GM19463 (cell line): ENCODE measurements at regions not wholly inside any gene's neighbourhood (a gene's known extent, or its start where the extent isn't known, plus 50 kb on each side); places are given as distances from the start of the nearest gene placed in this dataset.

Experiments
- ATAC-seq: cut with Tn5 transposase; IDR thresholded peaks from one replicate; pipeline ENCODE4 v1.9.1; 2021; ENCODE audit warnings: mild to moderate bottlenecking, moderate library complexity; ENCODE audit not compliant: unreplicated experiment

DNA sequence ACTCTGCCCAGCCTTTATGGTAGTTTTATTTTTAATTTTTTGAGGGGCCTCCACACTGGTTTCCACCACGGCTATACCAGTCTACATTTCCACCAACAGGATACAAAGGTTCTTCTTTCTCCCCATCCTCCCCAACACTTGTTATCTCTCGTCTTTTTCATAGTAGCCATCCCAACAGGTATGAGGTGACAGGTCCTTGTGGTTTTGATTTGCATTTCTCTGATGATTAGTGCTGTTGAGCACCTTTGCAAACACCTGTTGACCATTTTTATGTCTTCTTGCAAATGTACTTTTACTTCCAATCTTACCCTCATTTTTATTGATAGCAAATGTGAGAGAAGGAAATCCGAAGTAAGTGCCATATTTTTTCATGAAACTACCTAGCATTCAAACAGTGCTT is 195.4 kb upstream of the PREP start:
- no peak for ATAC-seq

DNA sequence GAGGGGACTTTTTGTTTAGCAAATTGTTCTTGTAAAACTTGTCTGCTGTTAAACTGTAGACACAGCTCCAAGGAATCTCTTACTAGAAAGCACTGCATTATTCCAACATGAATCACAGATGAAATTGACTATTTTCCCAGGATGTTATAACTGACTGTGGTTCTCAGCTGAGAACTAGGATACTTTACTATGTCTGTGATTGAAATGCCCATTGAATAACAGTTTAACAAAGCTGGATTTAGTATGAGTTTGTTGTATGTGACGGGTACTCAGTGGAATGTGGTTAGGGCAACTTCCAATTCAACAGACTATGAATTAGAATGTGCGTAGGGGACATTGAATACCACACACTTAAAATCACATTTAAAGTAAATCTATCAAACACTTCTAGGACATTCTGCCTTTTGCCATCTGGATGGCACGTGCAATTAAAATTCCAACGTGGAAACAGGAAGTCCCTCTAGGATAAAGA is 193.4 kb upstream of the PREP start:
- ATAC-seq, result no peak

DNA sequence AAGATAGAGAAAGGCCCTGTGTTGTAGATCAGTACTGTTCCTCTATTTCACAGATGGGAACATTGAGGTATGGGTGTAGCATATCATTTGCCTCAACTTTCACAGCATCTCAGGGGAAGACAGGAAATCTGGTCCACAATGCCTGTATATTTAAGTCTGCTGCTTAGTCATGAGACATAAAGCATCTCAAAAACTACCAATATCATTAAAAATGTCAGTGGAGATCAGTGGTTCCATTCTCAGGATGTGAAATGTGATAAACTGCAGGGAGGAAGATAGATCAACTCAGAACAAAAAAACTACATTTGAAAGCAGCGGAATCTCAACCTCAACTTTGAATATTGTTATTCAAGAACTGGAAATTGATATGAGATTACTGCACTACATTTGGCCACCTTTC is 192.9 kb upstream of the PREP start:
- ATAC-seq, result no peak

DNA sequence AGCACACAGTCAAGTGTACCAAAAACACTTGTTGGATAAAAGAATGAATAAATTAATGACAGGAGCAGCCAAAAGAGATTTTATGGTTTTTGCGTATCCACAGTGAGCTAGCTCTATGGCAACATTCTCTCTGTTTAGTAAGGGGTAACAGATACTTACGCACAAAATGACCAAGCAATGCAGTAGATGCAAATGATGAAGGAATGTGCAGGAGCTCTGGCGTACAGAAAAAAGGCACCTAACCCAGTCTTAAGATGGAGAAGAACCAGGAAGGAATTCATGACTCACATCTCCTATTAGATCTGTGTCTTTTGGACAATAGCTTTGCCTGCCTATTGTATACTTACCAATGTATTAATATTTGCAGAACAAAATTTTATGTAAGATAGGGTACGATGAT is 191.9 kb upstream of the PREP start:
- ATAC-seq, result no peak

DNA sequence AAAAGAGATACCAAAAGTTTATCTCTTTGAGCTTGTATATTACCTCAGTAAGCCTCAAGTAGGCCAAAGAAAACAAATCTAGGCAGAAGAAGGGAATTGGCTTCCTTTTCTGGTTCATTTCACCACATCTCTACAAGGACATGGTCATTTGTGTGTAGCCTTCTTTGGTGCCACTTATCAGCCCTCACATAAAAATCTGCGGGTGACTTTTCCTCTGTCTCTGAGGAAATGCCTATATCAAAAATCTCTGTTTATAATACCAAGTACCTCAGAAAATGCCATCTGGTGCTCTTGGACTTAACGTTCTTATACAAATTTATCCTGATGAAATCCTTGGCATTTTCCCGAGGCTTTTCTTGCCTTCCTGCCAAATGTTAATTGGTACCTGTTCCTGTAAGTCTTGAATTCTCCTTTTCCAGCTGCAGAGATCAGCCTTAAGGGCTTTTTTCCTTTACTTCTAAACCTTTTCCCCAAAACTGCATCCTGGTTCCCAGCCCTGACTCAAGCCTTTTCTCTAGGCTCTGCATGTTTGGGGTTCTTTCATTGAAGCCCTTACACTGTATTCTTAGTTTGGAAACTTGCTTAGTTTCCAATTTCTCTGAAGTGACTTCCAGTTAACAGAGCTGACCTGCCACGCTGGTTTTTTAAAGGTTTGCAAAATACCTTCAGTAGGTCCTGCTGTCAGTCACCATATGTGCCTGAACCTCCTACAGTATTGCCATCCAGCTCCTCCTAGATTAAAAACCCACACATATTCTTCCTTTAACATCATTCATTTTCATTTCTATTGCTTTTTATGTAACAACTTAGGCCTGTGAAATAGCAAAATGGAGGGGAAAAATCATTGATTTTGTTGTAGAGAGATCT is 191.2 kb upstream of the PREP start:
- no peak for ATAC-seq

DNA sequence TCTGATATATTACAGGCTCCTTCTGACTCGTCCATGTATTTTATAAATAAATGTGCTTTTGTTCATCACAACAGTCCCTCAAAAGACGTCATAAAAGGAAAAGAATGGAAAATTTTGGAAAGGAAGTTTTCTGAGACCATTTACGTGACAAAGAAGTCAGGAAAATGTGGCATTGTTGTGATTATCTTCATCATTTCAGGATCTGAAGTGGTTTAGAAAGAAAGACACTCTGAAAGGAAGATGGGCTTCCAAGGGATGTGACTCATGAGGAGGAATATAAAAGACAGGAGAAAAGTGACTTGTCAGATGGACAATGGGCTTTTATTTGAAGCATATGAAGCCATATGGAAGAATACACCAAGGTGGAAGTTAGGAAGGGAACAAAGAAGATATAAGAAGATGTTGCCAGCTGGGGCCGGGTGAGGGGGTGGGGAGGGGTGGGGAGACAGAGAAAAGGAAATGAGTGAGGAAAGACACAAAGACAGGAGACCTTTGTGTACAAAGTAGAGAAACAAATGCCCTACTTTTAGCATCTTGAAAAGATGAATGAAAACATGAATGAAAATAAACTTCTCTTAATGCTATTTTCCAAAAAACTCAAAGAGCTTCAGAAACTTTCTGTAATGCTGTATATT is 190.3 kb upstream of the PREP start:
- no peak for ATAC-seq

DNA sequence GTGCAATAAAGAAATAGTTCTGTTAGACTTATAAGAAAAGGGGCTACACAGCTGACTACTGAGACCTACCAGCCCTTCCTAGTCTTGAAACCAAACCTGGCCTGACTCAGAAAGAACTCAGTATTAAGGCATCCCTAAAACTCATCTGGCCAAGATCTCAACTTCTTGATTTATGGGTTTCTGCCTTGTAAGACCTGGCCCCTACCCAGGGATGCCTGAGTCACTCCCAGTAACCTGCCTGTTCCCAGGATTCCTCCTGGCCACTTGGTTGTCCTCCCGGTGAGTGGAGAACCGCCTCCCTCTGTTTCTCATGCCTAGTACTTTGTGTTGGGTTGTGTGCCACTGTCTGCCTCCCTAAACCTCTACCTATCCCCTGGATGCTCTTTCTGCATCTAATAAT is 189.4 kb upstream of the PREP start:
- ATAC-seq, result no peak

DNA sequence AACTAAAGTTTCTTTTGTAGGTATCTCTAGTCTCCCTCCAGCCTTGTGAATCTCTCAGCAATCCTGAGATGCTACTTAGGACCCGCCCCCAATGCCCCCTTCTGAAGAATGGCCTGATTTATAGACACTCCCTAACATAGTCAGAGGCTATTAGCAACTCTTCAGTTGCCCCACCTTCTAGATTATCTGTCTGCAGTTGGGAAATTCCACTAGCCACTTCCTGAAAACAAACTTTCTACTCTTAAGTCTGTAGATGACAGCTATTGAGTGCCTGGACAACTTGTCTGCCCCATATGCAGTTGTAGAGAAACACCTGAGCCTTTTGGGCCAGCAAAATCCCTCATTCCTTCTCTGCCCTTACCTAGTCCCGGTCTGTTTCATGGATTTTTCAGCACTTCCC is 188.2 kb upstream of the PREP start:
- ATAC-seq, result peak; percentile 97

DNA sequence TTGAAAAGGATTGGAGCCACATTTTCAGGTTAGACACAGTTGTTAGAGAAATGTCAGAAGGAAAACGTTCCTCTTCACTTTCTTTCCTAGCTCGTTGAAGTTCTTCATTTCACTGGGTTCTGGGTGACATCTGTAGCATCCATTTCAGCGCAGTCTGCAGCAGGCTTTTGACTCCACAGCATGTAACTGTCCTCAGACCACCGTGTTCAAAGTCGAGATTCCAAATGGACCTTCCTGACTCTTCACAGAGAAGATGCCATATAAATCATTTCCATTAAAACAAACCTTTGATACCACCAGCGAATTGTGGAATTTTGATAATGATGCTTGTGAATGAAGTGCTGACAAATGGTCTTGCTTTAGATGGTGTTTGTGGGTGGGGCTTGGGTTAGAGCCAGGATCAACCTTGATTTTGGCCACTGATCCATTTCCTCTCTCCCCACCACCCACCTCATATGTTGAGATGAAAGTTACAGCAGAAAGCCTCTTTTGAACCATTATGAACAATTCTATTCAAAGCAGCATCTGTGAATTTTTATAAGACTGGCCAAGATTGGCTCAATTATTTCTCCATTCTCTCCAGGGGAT is 185.3 kb upstream of the PREP start:
- ATAC-seq, result no peak

DNA sequence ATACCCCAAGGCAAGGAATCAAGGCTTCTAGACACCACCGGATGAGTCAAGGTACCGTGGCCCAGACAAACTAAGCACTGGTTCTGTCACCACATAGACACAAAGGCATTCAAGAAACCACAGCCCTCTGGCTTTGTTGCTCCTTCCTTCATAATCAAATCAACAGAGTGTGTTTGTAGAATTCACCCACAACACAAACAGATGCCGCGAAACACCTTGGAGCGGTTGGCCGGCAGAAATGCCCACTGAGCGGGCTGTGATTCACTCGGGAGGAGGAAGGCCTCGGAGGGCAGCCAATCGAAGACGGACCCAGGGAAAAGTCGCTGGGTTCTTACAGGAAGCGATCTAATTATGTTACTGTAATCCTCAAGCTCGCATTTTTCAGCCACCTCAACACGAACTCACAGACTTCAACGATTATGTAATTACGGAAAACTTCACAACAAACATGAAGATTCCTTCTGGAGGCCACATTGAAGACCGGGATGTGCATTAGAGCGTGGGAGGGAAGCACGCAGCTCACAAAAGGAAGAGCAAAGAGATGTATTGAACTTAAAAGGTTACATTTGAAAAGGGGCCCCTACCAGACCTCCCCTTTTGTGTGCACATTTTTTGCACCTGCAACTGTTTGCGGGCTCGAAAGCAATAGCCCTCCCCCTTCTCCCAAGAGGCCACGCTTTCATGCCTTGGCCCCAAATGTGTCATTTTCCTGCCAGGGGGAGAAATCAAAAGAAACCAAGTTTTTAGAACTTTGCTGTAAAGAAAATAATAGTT is 184.7 kb upstream of the PREP start:
- no peak for ATAC-seq

DNA sequence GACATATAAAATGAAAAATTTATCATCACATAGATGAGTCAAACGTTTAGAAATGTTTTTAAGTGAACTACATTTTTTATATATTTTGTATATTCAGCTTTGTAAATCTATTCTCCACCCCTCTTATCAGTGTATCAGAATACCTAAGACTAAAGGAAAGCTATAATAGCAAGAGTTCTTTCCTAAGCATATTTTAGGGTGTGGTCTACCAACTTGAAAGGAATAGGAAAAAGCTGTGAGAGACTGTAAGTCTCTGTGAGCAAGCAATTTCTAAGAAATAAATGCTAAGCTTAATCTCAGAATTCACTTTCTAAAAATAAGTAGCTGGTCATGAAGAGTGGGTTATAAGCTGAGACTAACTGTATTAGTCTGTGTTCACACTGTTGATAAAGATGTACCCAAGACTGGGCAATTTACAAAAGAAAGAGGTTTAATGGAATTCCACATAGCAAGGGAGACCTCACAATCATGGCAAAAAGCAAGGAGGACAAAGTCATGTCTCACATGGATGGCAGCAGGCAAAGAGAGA is 175.4 kb upstream of the PREP start:
- ATAC-seq, result no peak

DNA sequence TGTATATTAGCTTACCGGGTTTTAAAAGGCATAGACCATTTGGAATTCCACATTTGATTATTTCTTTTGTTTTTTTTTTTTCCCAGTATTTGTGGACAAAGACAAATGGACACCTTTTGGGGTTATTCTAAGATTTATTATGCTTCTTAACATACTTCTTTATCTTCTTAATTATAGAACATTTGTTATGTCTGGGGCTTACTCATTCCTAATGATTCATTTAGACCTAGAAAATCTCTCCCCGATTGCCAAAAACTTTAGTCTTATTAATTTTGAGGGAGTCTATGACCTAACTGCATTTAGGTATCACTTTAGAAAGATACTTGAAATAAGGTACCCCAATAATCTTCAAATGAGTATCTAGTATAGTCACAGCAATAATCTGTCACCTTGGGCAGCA is 170.7 kb upstream of the PREP start:
- ATAC-seq, result no peak

DNA sequence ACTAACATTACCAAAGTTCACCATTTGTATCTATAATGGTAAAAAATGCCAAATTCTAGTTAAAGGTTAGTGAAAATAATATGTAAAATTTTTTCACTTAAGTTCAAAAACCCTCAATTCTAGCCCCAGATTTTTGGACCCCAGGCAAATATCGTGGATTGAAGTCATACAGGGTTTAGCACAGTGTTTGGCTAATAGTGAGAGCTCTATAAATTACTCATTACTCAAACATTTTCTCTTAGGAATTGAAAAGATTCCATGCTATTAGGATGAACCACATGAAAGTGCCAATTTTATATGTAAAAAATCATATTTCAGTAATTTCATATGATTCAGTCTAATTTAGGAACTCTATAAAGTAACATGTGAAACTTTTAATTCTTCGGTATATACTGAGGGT is 170.3 kb upstream of the PREP start:
- ATAC-seq, result no peak

DNA sequence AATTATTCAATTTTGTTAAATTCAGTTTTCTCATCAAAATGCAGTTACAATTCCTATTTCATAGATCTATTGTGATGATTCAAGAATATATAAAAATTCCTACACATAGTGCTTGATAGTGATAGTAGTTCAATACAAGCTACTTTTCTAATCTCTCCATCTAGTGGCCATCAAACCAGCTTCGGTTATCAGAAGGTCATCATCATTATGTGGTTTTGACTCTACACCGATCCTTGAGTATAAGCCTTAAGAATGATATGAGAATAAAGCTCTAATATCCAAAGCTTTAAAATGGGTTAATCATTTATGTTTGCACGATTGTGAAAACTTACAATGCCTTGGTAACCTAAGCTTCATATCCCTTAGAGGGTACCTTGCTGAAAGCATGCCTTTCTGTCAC is 167.5 kb upstream of the PREP start:
- ATAC-seq, result no peak

DNA sequence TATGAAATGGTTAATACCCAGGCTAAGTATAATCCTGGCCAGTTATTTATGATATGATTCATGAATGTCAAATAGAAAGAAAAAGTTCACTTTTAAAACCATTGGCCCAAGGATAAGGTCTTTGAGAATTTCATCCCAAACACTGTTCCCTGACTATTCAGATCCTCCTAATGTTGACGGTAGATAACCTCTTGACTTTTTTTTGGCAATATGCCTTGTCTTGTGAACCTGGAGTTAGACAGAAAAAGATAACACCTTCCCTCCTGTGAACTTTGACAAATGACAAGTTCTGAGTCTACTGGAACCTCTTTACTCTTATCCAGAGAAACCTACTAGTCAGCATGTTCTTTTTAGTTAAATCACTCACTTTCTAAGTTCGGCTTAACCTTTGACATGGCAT is 166.8 kb upstream of the PREP start:
- no peak for ATAC-seq

DNA sequence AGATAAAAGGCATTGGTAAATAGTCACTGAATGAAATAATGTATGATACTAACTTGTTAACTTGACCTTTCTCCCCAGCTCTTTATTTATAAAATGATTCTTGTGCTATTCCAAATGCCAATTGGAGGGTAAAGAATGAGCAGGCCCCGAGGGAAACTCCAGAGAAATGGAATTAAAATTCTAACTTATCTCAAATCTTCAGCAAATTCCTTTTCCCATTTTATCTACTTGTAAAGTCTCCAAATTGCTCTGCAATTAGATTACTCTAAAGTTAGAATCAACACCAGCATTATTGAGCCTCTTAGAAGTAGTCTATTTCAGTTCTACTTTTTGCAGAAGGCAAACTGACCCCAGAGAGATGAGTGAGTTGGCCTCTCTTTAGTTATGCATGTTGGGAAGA is 165.9 kb upstream of the PREP start:
- ATAC-seq, result no peak

DNA sequence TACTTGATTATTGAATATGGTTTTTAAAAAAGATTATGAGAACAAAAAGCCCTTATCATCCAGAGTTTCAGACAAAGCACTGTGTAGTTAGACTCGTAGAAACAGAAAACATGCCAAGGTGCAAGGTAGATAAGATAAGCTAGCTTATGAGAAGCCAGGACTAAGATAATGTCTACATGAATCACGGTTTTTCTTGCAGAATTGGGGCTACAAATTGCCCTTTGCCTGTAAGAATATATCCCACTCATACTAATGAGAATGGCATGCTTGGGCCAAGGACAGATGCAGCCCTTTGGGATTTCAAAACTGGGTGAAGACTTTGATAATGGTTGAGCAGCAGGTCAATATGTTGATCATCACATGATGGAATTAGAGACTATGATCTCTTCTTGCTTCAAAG is 165.3 kb upstream of the PREP start:
- ATAC-seq, result no peak

DNA sequence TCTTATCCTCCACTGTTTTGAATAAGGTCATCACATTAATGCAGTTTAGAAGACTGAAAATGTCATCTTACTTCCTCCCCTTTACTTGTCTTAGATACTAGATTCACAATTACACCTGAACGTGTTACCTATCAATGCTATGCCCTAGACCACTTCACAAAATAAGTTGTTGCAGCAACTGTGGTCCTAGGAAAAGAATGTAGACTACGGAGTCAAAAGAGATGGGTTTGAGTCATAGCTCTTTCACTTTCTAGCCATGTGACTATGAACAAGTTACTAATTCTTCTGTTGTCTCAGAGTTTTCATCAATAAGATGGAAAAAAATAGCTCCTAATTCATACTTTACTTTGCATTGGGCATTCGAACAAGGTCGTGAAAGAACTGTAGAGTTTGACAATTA is 164.3 kb upstream of the PREP start:
- no peak for ATAC-seq

DNA sequence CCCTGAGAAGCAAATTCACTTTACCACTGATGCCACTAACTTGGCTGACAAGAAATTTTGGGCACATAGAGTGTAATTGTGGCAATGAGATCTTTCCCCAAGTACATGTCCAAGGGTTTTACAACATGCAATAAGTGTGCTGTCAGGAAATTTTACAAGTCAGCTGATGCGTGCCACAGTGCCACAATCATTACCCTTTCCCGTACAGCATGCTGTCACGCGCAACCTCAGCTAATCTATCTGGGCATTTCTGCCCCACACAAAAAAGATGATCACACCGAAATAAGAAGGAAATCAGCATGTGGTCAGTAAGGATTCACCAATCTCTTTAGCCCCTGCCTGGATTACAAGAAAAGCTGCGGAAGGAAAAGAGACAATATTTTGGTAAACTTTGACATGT is 163.6 kb upstream of the PREP start:
- no peak for ATAC-seq

DNA sequence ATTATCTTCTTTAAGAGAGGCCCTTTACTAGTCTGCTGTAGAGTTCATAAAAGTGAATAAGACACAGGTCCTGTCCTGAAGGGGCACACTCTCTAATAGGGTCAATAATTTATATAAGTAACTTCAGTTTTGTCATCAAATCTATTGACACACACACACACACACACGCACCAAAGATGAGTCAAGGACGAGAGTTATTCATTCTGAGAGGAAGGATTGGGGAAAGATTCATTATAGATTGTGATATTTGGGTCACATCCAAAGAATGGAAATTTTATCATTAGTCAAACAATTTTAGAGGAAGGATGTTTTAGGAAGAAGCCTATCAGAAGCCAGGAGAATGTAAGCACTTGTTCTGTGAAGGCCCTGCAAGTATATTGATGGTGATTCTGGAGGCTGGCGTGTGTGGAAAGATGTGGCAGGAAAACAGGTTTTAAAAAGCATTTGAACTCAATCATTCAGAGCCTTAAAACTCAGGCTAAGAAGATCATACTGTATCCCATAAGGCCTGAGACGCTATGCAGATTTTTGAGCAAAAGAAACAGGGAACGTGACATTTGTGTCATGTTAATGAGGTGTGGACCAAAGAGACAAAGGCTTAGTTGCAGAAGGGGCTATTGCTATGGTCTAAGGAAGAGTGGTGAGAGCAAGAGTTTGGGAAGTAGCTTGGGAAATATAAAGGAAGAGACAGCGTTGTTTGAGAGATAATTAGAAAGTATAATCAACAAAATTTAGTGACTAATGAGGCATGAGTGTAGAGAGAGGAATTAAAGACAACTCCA is 161.4 kb upstream of the PREP start:
- no peak for ATAC-seq
